ENCODE measurements at regions not wholly inside any gene's neighbourhood (a gene's known extent, or its start where the extent isn't known, plus 50 kb on each side); places are given as distances from the start of the nearest gene placed in this dataset.

- DNase-seq (ENCODE audit: low read depth, low spot score): no peak
- no peak for TF ChIP-seq CTCF (IDR thresholded peaks at IDR 0.05; ENCODE audit: low read depth, low read length)
- no peak overlapping the region for H3K4me3 ChIP-seq (ENCODE audit: low read depth, low read length)
- in situ Hi-C loops (cut with HindIII; ENCODE audit: low sequenced_read_pairs): no loop called here
Measured at GRCh38 chr16:74200921-74201320, 95.7 kb upstream of the PSMD7 start.

- DNase-seq (ENCODE audit: low read depth, low spot score): no peak
- no peak overlapping the region for H3K4me3 ChIP-seq (ENCODE audit: low read depth, low read length)
- in situ Hi-C loops (cut with HindIII; ENCODE audit: low sequenced_read_pairs): no loop called here
- TF ChIP-seq CTCF (IDR thresholded peaks at IDR 0.05; ENCODE audit: low read depth, low read length): no peak
Measured at GRCh38 chr16:74199842-74200124, 96.8 kb upstream of the PSMD7 start.

GRCh38 chr16:74199066-74199841, 97.4 kb upstream of the PSMD7 start:
- TF ChIP-seq CTCF (IDR thresholded peaks at IDR 0.05; ENCODE audit: low read depth, low read length): no peak
- DNase-seq (ENCODE audit: low read depth, low spot score): no peak
- H3K4me3 ChIP-seq (ENCODE audit: low read depth, low read length): no peak overlapping the region
- in situ Hi-C loops (cut with HindIII; ENCODE audit: low sequenced_read_pairs): no loop called here

- TF ChIP-seq CTCF (IDR thresholded peaks at IDR 0.05; ENCODE audit: low read depth, low read length): no peak
Measured at GRCh38 chr16:74192281-74192797, 104.3 kb upstream of the PSMD7 start.

GRCh38 chr16:74190292-74190691, 106.3 kb upstream of the PSMD7 start:
- no peak for TF ChIP-seq CTCF (IDR thresholded peaks at IDR 0.05; ENCODE audit: low read depth, low read length)
- no peak for DNase-seq (ENCODE audit: low read depth, low spot score)
- in situ Hi-C loops (cut with HindIII; ENCODE audit: low sequenced_read_pairs): no loop called here
- no peak overlapping the region for H3K4me3 ChIP-seq (ENCODE audit: low read depth, low read length)

More at GRCh38 chr16:74192281-74192797, 104.3 kb upstream of the PSMD7 start:
- H3K4me3 ChIP-seq (ENCODE audit: low read depth, low read length): no peak overlapping the region
- in situ Hi-C loops (cut with HindIII; ENCODE audit: low sequenced_read_pairs): no loop called here
- no peak for DNase-seq (ENCODE audit: low read depth, low spot score)

- TF ChIP-seq CTCF (IDR thresholded peaks at IDR 0.05; ENCODE audit: low read depth, low read length): no peak
- no peak overlapping the region for H3K4me3 ChIP-seq (ENCODE audit: low read depth, low read length)
- no peak for DNase-seq (ENCODE audit: low read depth, low spot score)
- in situ Hi-C loops (cut with HindIII; ENCODE audit: low sequenced_read_pairs): no loop called here
Measured at GRCh38 chr16:74188856-74189255, 107.8 kb upstream of the PSMD7 start.
